BE2C (cell line): ENCODE measurements at regions not wholly inside any gene's neighbourhood (a gene's known extent, or its start where the extent isn't known, plus 50 kb on each side); places are given as distances from the start of the nearest gene placed in this dataset.

Source experiments
- DNase-seq: peaks from one replicate; pipeline ENCODE4 v3.0.0-alpha.2; 2020
- H3K27me3 ChIP-seq: fragments of 250-450 bp; sonication (Bioruptor Pico); 2 replicates; pipeline ENCODE4 v1.5.1; 2020; ENCODE audit warnings: mild to moderate bottlenecking
- H3K36me3 ChIP-seq: fragments of 250-450 bp; sonication (Bioruptor Pico); 2 replicates; pipeline ENCODE4 v1.5.1; 2020; ENCODE audit warnings: mild to moderate bottlenecking
- H3K4me1 ChIP-seq: fragments of 250-450 bp; sonication (Bioruptor Pico); 2 replicates; pipeline ENCODE4 v1.5.1; 2020
- H3K4me3 ChIP-seq: 2 replicates; pipeline ENCODE4 v1.5.1; 2011; ENCODE audit warnings: low read depth, low read length
- H3K9me3 ChIP-seq: fragments of 250-450 bp; sonication (Bioruptor Pico); 2 replicates; pipeline ENCODE4 v1.5.1; 2020
- CTCF ChIP-seq: IDR thresholded peaks from 2 replicates; pipeline ENCODE4 v1.5.1; 2012; ENCODE audit warnings: mild to moderate bottlenecking, low read depth, low read length

- no peak for TF ChIP-seq CTCF
- Histone ChIP-seq H3K9me3 (no peaks in the 10 kb centered on the region), H3K36me3 (no peaks in the 10 kb centered on the region), H3K4me1 (no peaks in the 10 kb centered on the region), H3K27me3 (no peaks in the 10 kb centered on the region), H3K4me3 (no peak overlapping the region)
- no peak for DNase-seq
These were observed 353.4 kb downstream of the OLFM4 start for GRCh38 chr13:53382008-53382407.

- Histone ChIP-seq H3K4me3 (no peak overlapping the region), H3K27me3 (no peaks in the 10 kb centered on the region), H3K36me3 (no peaks in the 10 kb centered on the region), H3K9me3 (no peaks in the 10 kb centered on the region), H3K4me1 (no peaks in the 10 kb centered on the region)
- no peak for TF ChIP-seq CTCF
- DNase-seq, result no peak
These were observed 369.4 kb downstream of the OLFM4 start for GRCh38 chr13:53398051-53398450.

GRCh38 chr13:53405616-53406015 is 377.0 kb downstream of the OLFM4 start:
- no peak for DNase-seq
- H3K36me3 ChIP-seq, result no peaks in the 10 kb centered on the region
- TF ChIP-seq CTCF, result 0 out of 2 replicates have a peak, but pooled peaks have one; percentile 7

DNA sequence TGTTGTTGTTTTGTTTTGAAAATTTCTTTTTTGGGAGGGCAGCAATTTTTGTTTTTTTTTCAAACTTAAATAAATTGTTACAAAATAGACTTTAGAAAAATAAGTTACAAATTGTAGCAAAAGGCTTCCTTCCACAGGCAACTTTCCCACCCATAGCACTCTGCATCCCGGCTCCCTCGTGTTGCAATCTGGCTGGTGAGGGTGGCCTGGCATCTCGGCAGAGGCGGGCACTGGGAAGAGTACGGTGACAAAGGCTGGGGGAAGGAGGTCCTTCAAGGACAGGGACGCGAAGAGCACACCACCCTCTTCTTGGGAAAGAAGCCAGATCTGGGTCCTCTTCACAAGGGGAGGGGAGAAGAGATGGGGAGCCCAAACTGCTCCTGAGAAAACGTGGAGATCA is 379.7 kb downstream of the OLFM4 start:
- Histone ChIP-seq H3K4me3 (no peak overlapping the region), H3K9me3 (no peaks in the 10 kb centered on the region), H3K4me1 (no peaks in the 10 kb centered on the region), H3K36me3 (no peaks in the 10 kb centered on the region), H3K27me3 (no peaks in the 10 kb centered on the region)
- no peak for TF ChIP-seq CTCF
- DNase-seq, result no peak

More at GRCh38 chr13:53405616-53406015, 377.0 kb downstream of the OLFM4 start:
- H3K9me3 ChIP-seq, result no peaks in the 10 kb centered on the region
- H3K4me1 ChIP-seq, result no peaks in the 10 kb centered on the region
- H3K4me3 ChIP-seq, result no peak overlapping the region
- no peaks in the 10 kb centered on the region for H3K27me3 ChIP-seq

DNA sequence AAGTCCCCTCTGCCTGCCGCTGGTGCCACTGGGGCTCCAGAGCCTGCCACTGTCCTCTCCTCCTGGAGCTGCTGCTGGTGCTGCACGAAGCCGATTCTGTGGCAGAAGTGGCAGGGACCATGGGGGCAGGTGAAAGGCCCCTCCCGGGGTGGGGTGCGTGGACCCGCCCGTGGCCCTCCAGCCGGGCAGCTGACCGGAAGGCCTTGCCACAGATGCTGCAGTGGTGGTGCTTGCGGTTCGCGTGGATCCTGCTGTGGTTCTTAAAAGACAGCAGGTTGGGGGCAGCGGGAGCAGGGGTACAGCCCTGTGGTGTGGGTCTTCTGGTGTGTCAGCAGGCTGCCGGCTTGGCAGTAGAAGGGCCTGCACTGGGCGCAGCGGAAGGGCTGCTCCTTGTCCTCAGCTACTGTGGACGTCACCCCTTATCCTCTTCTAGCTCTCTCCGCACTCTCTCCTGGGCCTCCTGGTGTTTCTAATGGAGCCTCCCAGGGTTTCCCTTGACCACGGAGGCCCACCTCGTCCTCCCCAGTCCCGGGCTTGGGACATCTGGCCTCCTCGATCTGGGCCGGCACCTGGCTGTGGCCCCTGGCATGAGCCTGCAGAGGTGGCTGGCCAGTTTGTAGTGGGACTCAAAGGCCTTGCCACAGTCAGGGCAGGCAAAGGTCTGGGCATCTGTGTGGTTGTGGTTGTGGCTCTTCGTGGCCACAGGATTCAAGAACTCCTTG is 380.4 kb downstream of the OLFM4 start:
- Histone ChIP-seq H3K4me1 (no peaks in the 10 kb centered on the region), H3K27me3 (no peaks in the 10 kb centered on the region), H3K4me3 (no peak overlapping the region), H3K36me3 (no peaks in the 10 kb centered on the region), H3K9me3 (no peaks in the 10 kb centered on the region)
- no peak for DNase-seq
- TF ChIP-seq CTCF, result no peak

GRCh38 chr13:53411463-53411862 is 382.9 kb downstream of the OLFM4 start:
- Histone ChIP-seq H3K4me1 (no peaks in the 10 kb centered on the region), H3K9me3 (no peaks in the 10 kb centered on the region), H3K27me3 (no peaks in the 10 kb centered on the region), H3K36me3 (no peaks in the 10 kb centered on the region), H3K4me3 (no peak overlapping the region)
- DNase-seq, result no peak
- TF ChIP-seq CTCF, result no peak
